H1 (cell line): ENCODE measurements at regions not wholly inside any gene's neighbourhood (a gene's known extent, or its start where the extent isn't known, plus 50 kb on each side); places are given as distances from the start of the nearest gene placed in this dataset.

Source experiments
- CTCF ChIA-PET: fragments of 300-600 bp; sonication (Branson Sonifier 250); formaldehyde crosslinking; loops from one replicate; lab custom pipeline; 2021; ENCODE audit not compliant: partially characterized antibody; lab: Charles Lee
- POLR2A ChIA-PET: fragments of 300-600 bp; sonication (Branson Sonifier 250); formaldehyde crosslinking; loops from one replicate; lab custom pipeline; 2021; ENCODE audit warnings: inconsistent platforms; ENCODE audit not compliant: partially characterized antibody; lab: Charles Lee
- DNase-seq, 2 experiments: peaks; one replicate each; pipeline versions ENCODE4 v3.0.0 to v3.0.0-alpha.2; 2010 to 2022; ENCODE audit warnings: low spot score in 2 of 2, low read depth in 1 of 2, mixed read lengths in 1 of 2
- FAIRE-seq: peaks from 2 replicates; lab custom pipeline; 2011; peaks lifted over from hg19 to GRCh38; lab: Jason Lieb, UNC
- H2AFZ ChIP-seq: 2 replicates; pipeline ENCODE4 v1.8.1; 2012; ENCODE audit warnings: low read length, inconsistent platforms
- H2AK5ac ChIP-seq: 2 replicates; pipeline ENCODE4 v1.6.1; 2013; ENCODE audit warnings: low read depth, low read length
- H2BK120ac ChIP-seq: replicated peaks from 2 replicates; pipeline ENCODE3; 2013; ENCODE audit warnings: low read depth, low read length, inconsistent platforms
- H2BK12ac ChIP-seq: 2 replicates; pipeline ENCODE4 v1.6.1; 2013; ENCODE audit warnings: low read depth, low read length
- H2BK15ac ChIP-seq: 2 replicates; pipeline ENCODE4 v1.6.1; 2013; ENCODE audit warnings: low read length
- H2BK20ac ChIP-seq: 2 replicates; pipeline ENCODE4 v1.6.1; 2013; ENCODE audit warnings: low read length
- H2BK5ac ChIP-seq: 2 replicates; pipeline ENCODE4 v1.6.1; 2013; ENCODE audit warnings: low read depth, low read length
- H3K14ac ChIP-seq: 2 replicates; pipeline ENCODE4 v1.6.1; 2013; ENCODE audit warnings: inconsistent platforms; ENCODE audit not compliant: insufficient read length
- H3K18ac ChIP-seq: 2 replicates; pipeline ENCODE4 v1.6.1; 2013; ENCODE audit warnings: low read length; ENCODE audit errors: extremely low read depth
- H3K23ac ChIP-seq: 2 replicates; pipeline ENCODE4 v1.6.1; 2013; ENCODE audit warnings: inconsistent platforms; ENCODE audit not compliant: insufficient read length
- H3K23me2 ChIP-seq: 2 replicates; pipeline ENCODE4 v1.6.1; 2013; ENCODE audit warnings: low read depth, low read length
- H3K27ac ChIP-seq: 2 replicates; pipeline ENCODE4 v1.6.1; 2011; ENCODE audit warnings: low read depth, low read length, inconsistent platforms
- H3K27me3 ChIP-seq, 4 experiments: replicated peaks in 1 of 4; 1 replicate in 1 of 4; 2 replicates in 3 of 4; pipeline versions ENCODE4 v1.6.1 to v1.8.1; 2011 to 2013; ENCODE audit warnings: low read length in 3 of 4, mild to moderate bottlenecking in 3 of 4, inconsistent platforms in 2 of 4, mixed read lengths in 2 of 4, moderate library complexity in 1 of 4; ENCODE audit not compliant: control insufficient read depth in 3 of 4, insufficient read depth in 3 of 4; ENCODE audit errors: extremely low read depth in 1 of 4
- H3K36me3 ChIP-seq, 4 experiments: 2 replicates each; pipeline versions ENCODE4 v1.6.1 to v1.8.1; 2011 to 2013; ENCODE audit warnings: mild to moderate bottlenecking in 4 of 4, low read length in 3 of 4, moderate library complexity in 2 of 4, control low read depth in 1 of 4, inconsistent platforms in 1 of 4; ENCODE audit not compliant: insufficient read depth in 4 of 4, control insufficient read depth in 2 of 4
- H3K4ac ChIP-seq: replicated peaks from 2 replicates; pipeline ENCODE3; 2013; ENCODE audit warnings: low read length, low read depth, mixed read lengths, inconsistent platforms; ENCODE audit not compliant: insufficient read length
- H3K4me1 ChIP-seq, 4 experiments: replicated peaks in 1 of 4; 1 replicate in 1 of 4; 2 replicates in 3 of 4; pipeline versions ENCODE4 v1.6.1 to v1.8.1; 2011 to 2013; ENCODE audit warnings: low read length in 3 of 4, inconsistent platforms in 2 of 4, mixed read lengths in 1 of 4; ENCODE audit not compliant: insufficient read depth in 4 of 4, control insufficient read depth in 3 of 4
- H3K4me2 ChIP-seq, 2 experiments: 2 replicates each; pipeline versions ENCODE4 v1.6.1 to v1.8.1; 2011 to 2013; ENCODE audit warnings: low read depth in 2 of 2, low read length in 2 of 2, control low read depth in 1 of 2, inconsistent platforms in 1 of 2, mild to moderate bottlenecking in 1 of 2; ENCODE audit not compliant: insufficient read depth in 1 of 2
- H3K4me3 ChIP-seq, 4 experiments: fragments of 200-600, 300-600 bp in 1 of 4; sonication (generic), shearing (Covaris generic), sonication (Bioruptor Twin) in 1 of 4; 2 replicates each; pipeline versions ENCODE4 v1.5.1 to v1.8.1; 2011 to 2016; ENCODE audit warnings: low read length in 4 of 4, low read depth in 3 of 4, control low read depth in 2 of 4, inconsistent platforms in 2 of 4, mild to moderate bottlenecking in 2 of 4, mixed read lengths in 1 of 4, moderate library complexity in 1 of 4; ENCODE audit not compliant: insufficient read depth in 2 of 4; ENCODE audit errors: extremely low read depth in 1 of 4
- H3K56ac ChIP-seq: replicated peaks from 2 replicates; pipeline ENCODE3; 2013; ENCODE audit warnings: low read depth, mild to moderate bottlenecking, mixed read lengths, low read length, inconsistent platforms; ENCODE audit not compliant: insufficient read length
- H3K79me1 ChIP-seq: 2 replicates; pipeline ENCODE4 v1.6.1; 2013; ENCODE audit warnings: low read depth, low read length, control low read depth
- H3K79me2 ChIP-seq, 2 experiments: 2 replicates each; pipeline versions ENCODE4 v1.6.1 to v1.8.1; 2012 to 2013; ENCODE audit warnings: low read length in 2 of 2, mild to moderate bottlenecking in 2 of 2, inconsistent platforms in 1 of 2; ENCODE audit not compliant: insufficient read depth in 2 of 2, control insufficient read depth in 1 of 2
- H3K9ac ChIP-seq, 4 experiments: replicated peaks in 1 of 4; 1 replicate in 1 of 4; 2 replicates in 3 of 4; pipeline versions ENCODE4 v1.6.1 to v1.8.1; 2011 to 2013; ENCODE audit warnings: low read depth in 3 of 4, low read length in 3 of 4, control low read depth in 2 of 4, mild to moderate bottlenecking in 2 of 4, moderate library complexity in 2 of 4, inconsistent platforms in 1 of 4; ENCODE audit errors: extremely low read depth in 1 of 4
- H3K9me3 ChIP-seq, 2 experiments: 2 replicates each; pipeline versions ENCODE4 v1.6.1 to v1.8.1; 2012 to 2013; ENCODE audit warnings: mild to moderate bottlenecking in 2 of 2, moderate library complexity in 2 of 2, control low read depth in 1 of 2, inconsistent platforms in 1 of 2, low read depth in 1 of 2, low read length in 1 of 2, mixed read lengths in 1 of 2; ENCODE audit not compliant: insufficient read depth in 2 of 2
- H4K20me1 ChIP-seq, 2 experiments: replicated peaks in 1 of 2; 2 replicates each; pipeline versions ENCODE3 to v1.8.1; 2011 to 2013; ENCODE audit warnings: inconsistent platforms in 2 of 2, low read length in 2 of 2, mild to moderate bottlenecking in 1 of 2; ENCODE audit not compliant: insufficient read depth in 2 of 2, control insufficient read depth in 1 of 2
- H4K5ac ChIP-seq: 2 replicates; pipeline ENCODE4 v1.6.1; 2013; ENCODE audit warnings: low read length, low read depth, mixed read lengths, inconsistent platforms; ENCODE audit not compliant: insufficient read length
- H4K8ac ChIP-seq: 2 replicates; pipeline ENCODE4 v1.8.0; 2013; ENCODE audit warnings: mild to moderate bottlenecking, moderate library complexity, low read length, inconsistent platforms; ENCODE audit not compliant: insufficient read depth; ENCODE audit errors: extremely low read depth
- H4K91ac ChIP-seq: replicated peaks from 2 replicates; pipeline ENCODE3; 2013; ENCODE audit warnings: low read length, mixed read lengths, inconsistent platforms; ENCODE audit not compliant: insufficient read length
- ATF3 ChIP-seq: IDR thresholded peaks from 2 replicates; pipeline ENCODE4 v1.6.1; 2011; ENCODE audit warnings: low read depth, mild to moderate bottlenecking, low read length; ENCODE audit not compliant: insufficient read depth
- CHD2 ChIP-seq: IDR thresholded peaks from 2 replicates; pipeline ENCODE4 v1.6.1; 2012; ENCODE audit warnings: low read length, improper control_type of control experiment
- CREB1 ChIP-seq: IDR thresholded peaks from 2 replicates; pipeline ENCODE4 v1.6.1; 2012; ENCODE audit warnings: inconsistent platforms
- EGR1 ChIP-seq: IDR thresholded peaks from 2 replicates; pipeline ENCODE4 v1.6.1; 2011; ENCODE audit warnings: low read depth, low read length, borderline replicate concordance
- GTF2F1 ChIP-seq: IDR thresholded peaks from 2 replicates; pipeline ENCODE4 v1.6.1; 2012; ENCODE audit warnings: low read depth, low read length, improper control_type of control experiment, borderline replicate concordance
- JUN ChIP-seq: IDR thresholded peaks from 2 replicates; pipeline ENCODE4 v1.6.1; 2011; ENCODE audit warnings: low read depth, mild to moderate bottlenecking, improper control_type of control experiment, low read length
- SIX5 ChIP-seq: IDR thresholded peaks from 2 replicates; pipeline ENCODE4 v1.6.1; 2011; ENCODE audit warnings: mild to moderate bottlenecking, low read depth, low read length
- SP2 ChIP-seq: IDR thresholded peaks from 2 replicates; pipeline ENCODE4 v1.6.1; 2012; ENCODE audit warnings: mild to moderate bottlenecking, low read length, inconsistent platforms
- SRF ChIP-seq: IDR thresholded peaks from 2 replicates; pipeline ENCODE4 v1.6.1; 2011; ENCODE audit warnings: mild to moderate bottlenecking, low read depth, low read length, moderate library complexity
- SUZ12 ChIP-seq: fragments of 200-600 bp; sonication (generic); IDR thresholded peaks from 2 replicates; pipeline ENCODE4 v1.6.1; 2012; ENCODE audit warnings: mild to moderate bottlenecking, inconsistent platforms, low read length, moderate library complexity, mixed read lengths
- WGBS, 2 experiments: shearing (Covaris generic) in 1 of 2; methylation state at CpG; one replicate each; pipeline versions ENCODE4 v1.1.6 to v1.1.7; 2013 to 2015; ENCODE audit warnings: low lambda C conversion rate in 2 of 2, mixed read lengths in 2 of 2, inconsistent platforms in 1 of 2, low coverage in 1 of 2, missing lambda C conversion rate in 1 of 2; ENCODE audit not compliant: insufficient replicate concordance in 2 of 2, insufficient coverage in 1 of 2, insufficient read length in 1 of 2; ENCODE audit errors: extremely low coverage in 1 of 2, missing lambda C conversion rate in 1 of 2; 5-methylcytosine and 5-hydroxymethylcytosine counted together

- no peak for FAIRE-seq
- WGBS, 2 experiments = 96% methylated on average over 1 of the region's 1 CpG; no CpG with 5 or more reads in 1 of the 2 experiments
- no peak for TF ChIP-seq SUZ12
- no peak for TF ChIP-seq SRF
- no peak for TF ChIP-seq SIX5
- no peak for TF ChIP-seq ATF3
- no peak for TF ChIP-seq GTF2F1
- no peak for TF ChIP-seq JUN
- TF ChIP-seq CHD2 = no peak
- no peak for TF ChIP-seq EGR1
- TF ChIP-seq CREB1 = no peak
- no peak for TF ChIP-seq SP2
These were observed 285.3 kb upstream of the KLF14 start for GRCh38 chr7:131019351-131019750.

More at GRCh38 chr7:131019351-131019750, 285.3 kb upstream of the KLF14 start:
- H3K4ac ChIP-seq = no peak overlapping the region
- no peaks in the 10 kb centered on the region; the same call in 1 of the 2 replicates for H3K23me2 ChIP-seq
- no peak overlapping the region for H2AK5ac ChIP-seq
- ChIA-PET POLR2A (no interaction called here), CTCF (interaction anchor here (1.0 to 2.6 kb wide), 5 partner anchors 12 to 488 kb away, joined by 3 to 11 read pairs (median 4); no protein-coding TSS in a partner anchor)
- no peak overlapping the region for H3K14ac ChIP-seq
- H3K18ac ChIP-seq = no peak overlapping the region
- no peak overlapping the region for H4K8ac ChIP-seq
- no peak overlapping the region for H2BK120ac ChIP-seq
- no peak overlapping the region for H2BK5ac ChIP-seq
- H3K27me3 ChIP-seq = no peaks in the 10 kb centered on the region
- H3K4me3 ChIP-seq = no peak overlapping the region
- H3K9ac ChIP-seq = no peak overlapping the region
- H4K20me1 ChIP-seq = peaks cover 0 to 2% of the 10 kb centered on the region in 2 experiments
- H3K79me1 ChIP-seq = no peaks in the 10 kb centered on the region
- no peak overlapping the region for H4K91ac ChIP-seq
- no peaks in the 10 kb centered on the region for H3K36me3 ChIP-seq
- no peak overlapping the region for H3K23ac ChIP-seq
- no peak overlapping the region for H2BK15ac ChIP-seq
- no peak for DNase-seq
- no peak overlapping the region for H3K27ac ChIP-seq
- no peak overlapping the region for H2BK20ac ChIP-seq
- H2AFZ ChIP-seq = no peak overlapping the region
- no peaks in the 10 kb centered on the region for H3K79me2 ChIP-seq
- no peak overlapping the region for H3K56ac ChIP-seq
- H4K5ac ChIP-seq = no peak overlapping the region
- no peaks in the 10 kb centered on the region; a peak in 1 of 7 replicates for H3K4me1 ChIP-seq
- no peak overlapping the region for H3K4me2 ChIP-seq
- H3K9me3 ChIP-seq = no peaks in the 10 kb centered on the region
- no peak overlapping the region for H2BK12ac ChIP-seq
